Vagina (tissue), 2 donors: ENCODE measurements at regions not wholly inside any gene's neighbourhood (a gene's known extent, or its start where the extent isn't known, plus 50 kb on each side); places are given as distances from the start of the nearest gene placed in this dataset.

Source experiments
- DNase-seq, 2 donors: peaks; one replicate each; pipeline ENCODE4 v3.0.0-alpha.2; 2017; ENCODE audit errors: extremely low spot score in 2 of 2
- H3K27ac ChIP-seq: fragments of 200-600 bp; sonication (generic); one replicate; pipeline ENCODE4 v1.5.1; 2019
- H3K27me3 ChIP-seq: fragments of 200-600 bp; sonication (generic); one replicate; pipeline ENCODE4 v1.5.1; 2019
- H3K36me3 ChIP-seq, 2 donors: fragments of 200-600 bp; sonication (generic); one replicate each; pipeline ENCODE4 v1.5.1; 2017 to 2019
- H3K4me1 ChIP-seq: fragments of 200-600 bp; sonication (generic); one replicate; pipeline ENCODE4 v1.5.1; 2019
- H3K4me3 ChIP-seq, 2 donors: fragments of 200-600 bp; sonication (generic); 1 replicate in 1 of 2; 2 replicates in 1 of 2; pipeline ENCODE4 v1.5.1; 2016 to 2019
- H3K9me3 ChIP-seq: fragments of 200-600 bp; sonication (generic); one replicate; pipeline ENCODE4 v1.5.1; 2019
- POLR2A ChIP-seq, 2 donors: fragments of 450-650 bp; IDR thresholded peaks; one replicate each; pipeline ENCODE4 v1.6.1; 2017; ENCODE audit warnings: antibody characterized with exemption in 2 of 2, mild to moderate bottlenecking in 2 of 2, moderate library complexity in 2 of 2
- POLR2AphosphoS5 ChIP-seq, 2 donors: sonication (generic); formaldehyde crosslinking; IDR thresholded peaks; one replicate each; pipeline ENCODE4 v1.9.0; 2017; ENCODE audit warnings: antibody characterized with exemption in 2 of 2, mild to moderate bottlenecking in 2 of 2, low read depth in 1 of 2; ENCODE audit not compliant: insufficient read depth in 1 of 2
- intact Hi-C: fragments of 100-400 bp; cut with DNase I; formaldehyde crosslinking; loops from one replicate; pipeline ENCODE4 v1.15.1; 2023
- TF ChIP-seq, protein P1 (sequence below), 3 experiments: fragments of 450-650 bp in 2 of 3; fragments of 200-600 bp in 1 of 3; sonication (generic) in 1 of 3; IDR thresholded peaks; one replicate each; pipeline ENCODE4 v1.5.1; 2017 to 2019; ENCODE audit warnings: antibody characterized with exemption in 3 of 3, mild to moderate bottlenecking in 2 of 3, moderate library complexity in 2 of 3

DNA sequence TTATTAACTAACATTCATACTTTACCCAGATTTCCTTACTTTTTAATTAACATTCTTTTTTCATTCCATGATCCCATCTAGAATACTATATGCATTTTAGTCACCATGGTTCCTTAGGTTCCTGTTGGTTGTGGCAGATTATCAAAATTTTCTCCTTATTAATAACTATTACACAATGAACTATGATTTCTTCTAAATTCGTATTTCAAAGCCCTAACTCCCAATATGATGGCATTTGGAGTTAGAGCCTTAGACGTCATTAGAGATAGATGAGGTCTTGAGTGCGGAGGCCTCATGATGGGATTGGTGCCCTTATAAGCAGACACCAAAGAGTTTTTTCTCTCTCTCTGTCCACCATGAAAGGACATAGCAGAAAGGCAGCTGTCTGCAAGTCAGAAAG is 485.4 kb downstream of the TLR4 start:
- H3K27me3 ChIP-seq: no peaks in the 10 kb centered on the region
- DNase-seq: no peak
- TF ChIP-seq POLR2AphosphoS5 (IDR thresholded peaks at IDR 0.05; ENCODE audit: insufficient read depth in 1 of 2, low read depth in 1 of 2) (no peak), POLR2A (IDR thresholded peaks at IDR 0.05) (no peak)
- TF ChIP-seq, protein P1, sequence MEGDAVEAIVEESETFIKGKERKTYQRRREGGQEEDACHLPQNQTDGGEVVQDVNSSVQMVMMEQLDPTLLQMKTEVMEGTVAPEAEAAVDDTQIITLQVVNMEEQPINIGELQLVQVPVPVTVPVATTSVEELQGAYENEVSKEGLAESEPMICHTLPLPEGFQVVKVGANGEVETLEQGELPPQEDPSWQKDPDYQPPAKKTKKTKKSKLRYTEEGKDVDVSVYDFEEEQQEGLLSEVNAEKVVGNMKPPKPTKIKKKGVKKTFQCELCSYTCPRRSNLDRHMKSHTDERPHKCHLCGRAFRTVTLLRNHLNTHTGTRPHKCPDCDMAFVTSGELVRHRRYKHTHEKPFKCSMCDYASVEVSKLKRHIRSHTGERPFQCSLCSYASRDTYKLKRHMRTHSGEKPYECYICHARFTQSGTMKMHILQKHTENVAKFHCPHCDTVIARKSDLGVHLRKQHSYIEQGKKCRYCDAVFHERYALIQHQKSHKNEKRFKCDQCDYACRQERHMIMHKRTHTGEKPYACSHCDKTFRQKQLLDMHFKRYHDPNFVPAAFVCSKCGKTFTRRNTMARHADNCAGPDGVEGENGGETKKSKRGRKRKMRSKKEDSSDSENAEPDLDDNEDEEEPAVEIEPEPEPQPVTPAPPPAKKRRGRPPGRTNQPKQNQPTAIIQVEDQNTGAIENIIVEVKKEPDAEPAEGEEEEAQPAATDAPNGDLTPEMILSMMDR (IDR thresholded peaks at IDR 0.05): no peak
- no peak overlapping the region for H3K27ac ChIP-seq
- H3K9me3 ChIP-seq: no peaks in the 10 kb centered on the region
- intact Hi-C loops: no loop called here
- no peaks in the 10 kb centered on the region for H3K4me1 ChIP-seq
- no peak overlapping the region for H3K4me3 ChIP-seq
- no peaks in the 10 kb centered on the region for H3K36me3 ChIP-seq

DNA sequence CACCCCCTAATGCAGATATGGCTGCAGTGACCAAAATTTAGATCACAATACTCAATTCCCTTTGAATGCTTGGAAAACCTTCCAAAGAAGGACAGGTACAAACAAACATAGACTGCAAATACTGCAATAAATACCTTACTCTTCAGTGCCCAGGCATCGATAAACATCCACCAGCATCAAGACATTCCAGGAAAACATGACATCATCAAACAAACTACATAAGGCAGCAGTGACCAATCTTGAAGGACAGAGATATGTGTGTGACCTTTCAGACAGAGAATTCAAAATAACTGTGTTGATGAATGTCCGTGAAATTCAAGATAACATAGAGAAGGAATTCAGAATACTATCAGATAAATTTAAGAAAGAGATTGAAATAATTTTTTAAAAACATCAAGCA is 488.6 kb downstream of the TLR4 start:
- H3K36me3 ChIP-seq: no peaks in the 10 kb centered on the region
- H3K4me1 ChIP-seq: no peaks in the 10 kb centered on the region
- intact Hi-C loops: no loop called here
- TF ChIP-seq POLR2AphosphoS5 (IDR thresholded peaks at IDR 0.05; ENCODE audit: insufficient read depth in 1 of 2, low read depth in 1 of 2) (no peak), POLR2A (IDR thresholded peaks at IDR 0.05) (no peak)
- TF ChIP-seq, protein P1 (IDR thresholded peaks at IDR 0.05): no peak
- no peak overlapping the region for H3K27ac ChIP-seq
- H3K4me3 ChIP-seq: no peak overlapping the region
- no peak for DNase-seq
- no peaks in the 10 kb centered on the region for H3K27me3 ChIP-seq
- H3K9me3 ChIP-seq: no peaks in the 10 kb centered on the region

DNA sequence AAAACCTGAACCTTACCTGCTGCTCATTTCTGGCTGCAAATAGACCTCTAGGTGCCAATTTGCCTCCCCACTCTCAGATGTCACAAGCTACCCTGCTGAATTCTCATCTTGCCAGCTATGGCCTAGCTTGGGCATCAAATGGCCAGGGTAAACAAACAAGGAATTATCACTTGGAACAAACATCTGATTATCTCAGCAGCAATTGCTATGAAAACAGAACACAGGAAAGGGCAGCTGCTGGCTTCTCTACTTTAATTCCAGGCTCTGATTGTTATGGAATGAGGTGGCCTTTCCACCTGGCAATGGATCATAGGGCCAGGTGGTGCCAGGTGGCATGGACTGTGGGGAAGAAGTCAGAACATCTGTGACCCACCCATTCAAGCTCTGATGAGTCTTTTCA is 505.1 kb downstream of the TLR4 start:
- H3K9me3 ChIP-seq: no peaks in the 10 kb centered on the region
- H3K4me3 ChIP-seq: no peak overlapping the region
- no peaks in the 10 kb centered on the region for H3K36me3 ChIP-seq
- intact Hi-C loops: no loop called here
- no peak overlapping the region for H3K27ac ChIP-seq
- DNase-seq: no peak
- TF ChIP-seq POLR2AphosphoS5 (IDR thresholded peaks at IDR 0.05; ENCODE audit: insufficient read depth in 1 of 2, low read depth in 1 of 2) (no peak), POLR2A (IDR thresholded peaks at IDR 0.05) (no peak)
- TF ChIP-seq, protein P1 (IDR thresholded peaks at IDR 0.05): no peak
- H3K27me3 ChIP-seq: no peaks in the 10 kb centered on the region
- H3K4me1 ChIP-seq: no peaks in the 10 kb centered on the region

DNA sequence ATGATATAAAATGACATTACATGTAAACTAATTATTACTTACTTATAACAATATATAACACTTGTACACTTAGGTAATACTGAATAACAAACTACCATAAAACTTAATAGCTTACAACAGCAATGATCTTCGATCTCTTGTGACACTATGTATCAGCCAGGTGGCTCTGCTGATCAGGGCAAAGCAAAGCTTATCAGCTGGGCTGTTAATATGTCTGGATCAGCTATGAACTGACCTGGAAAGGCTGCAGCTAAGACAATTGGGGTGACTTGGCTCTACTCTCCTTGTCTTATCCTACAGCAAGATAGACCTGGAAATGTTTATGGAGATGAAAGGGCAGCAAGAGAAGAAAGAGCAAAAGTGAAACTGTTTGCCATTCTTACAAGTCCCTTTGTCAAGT is 511.3 kb downstream of the TLR4 start:
- no peaks in the 10 kb centered on the region for H3K9me3 ChIP-seq
- no peaks in the 10 kb centered on the region for H3K36me3 ChIP-seq
- H3K27ac ChIP-seq: no peak overlapping the region
- H3K27me3 ChIP-seq: no peaks in the 10 kb centered on the region
- intact Hi-C loops: no loop called here
- H3K4me3 ChIP-seq: no peak overlapping the region
- DNase-seq: no peak
- no peaks in the 10 kb centered on the region for H3K4me1 ChIP-seq
- TF ChIP-seq POLR2AphosphoS5 (IDR thresholded peaks at IDR 0.05; ENCODE audit: insufficient read depth in 1 of 2, low read depth in 1 of 2) (no peak), POLR2A (IDR thresholded peaks at IDR 0.05) (no peak)
- TF ChIP-seq, protein P1 (IDR thresholded peaks at IDR 0.05): no peak

DNA sequence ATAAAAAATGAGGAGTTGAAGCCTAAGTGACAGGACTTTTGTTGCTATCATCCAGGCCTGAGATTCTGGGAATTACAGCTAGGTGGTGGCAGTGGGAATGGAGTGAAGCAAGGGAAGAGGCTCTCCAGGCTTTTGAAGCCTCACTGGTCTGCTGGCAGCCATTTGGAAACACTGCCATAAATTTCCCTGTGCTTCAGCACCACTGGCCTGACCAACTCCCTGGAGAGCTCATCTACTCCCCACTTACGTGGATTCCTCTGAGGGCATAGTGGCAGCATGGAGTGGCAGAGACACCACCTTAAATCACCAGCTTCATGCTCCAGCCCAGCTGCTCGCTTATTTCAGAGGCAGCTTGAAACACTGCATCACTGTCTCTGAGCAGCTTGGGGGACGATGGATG is 518.2 kb downstream of the TLR4 start:
- Histone ChIP-seq H3K4me3 (no peak overlapping the region), H3K27me3 (no peaks in the 10 kb centered on the region), H3K4me1 (no peaks in the 10 kb centered on the region), H3K36me3 (no peaks in the 10 kb centered on the region), H3K9me3 (no peaks in the 10 kb centered on the region), H3K27ac (no peak overlapping the region)
- no peak for DNase-seq
- TF ChIP-seq POLR2AphosphoS5 (IDR thresholded peaks at IDR 0.05; ENCODE audit: insufficient read depth in 1 of 2, low read depth in 1 of 2): no peak
- TF ChIP-seq, protein P1 (IDR thresholded peaks at IDR 0.05): no peak
- TF ChIP-seq POLR2A (IDR thresholded peaks at IDR 0.05): no peak
- intact Hi-C loops: no loop called here
